H9 (cell line): ENCODE measurements at regions not wholly inside any gene's neighbourhood (a gene's known extent, or its start where the extent isn't known, plus 50 kb on each side); places are given as distances from the start of the nearest gene placed in this dataset.
"Not testable (repeated sequence)": the region's sequence is repeated elsewhere in the genome, so short reads cannot be mapped to it uniquely, and the experiment has no call there.

Source experiments
- DNase-seq: peaks from one replicate; pipeline ENCODE4 v3.0.0-alpha.2; 2017
- H2AFZ ChIP-seq: one replicate; pipeline ENCODE4 v1.6.1; 2013; ENCODE audit warnings: mild to moderate bottlenecking, low read length, control low read depth, moderate library complexity
- H2AK5ac ChIP-seq: 2 replicates; pipeline ENCODE4 v1.6.1; 2013; ENCODE audit warnings: low read length, control low read depth, mixed read lengths; ENCODE audit not compliant: insufficient read length
- H2BK120ac ChIP-seq: one replicate; pipeline ENCODE4 v1.6.1; 2013; ENCODE audit warnings: low read depth, mild to moderate bottlenecking, low read length, control low read depth, inconsistent platforms; ENCODE audit not compliant: poor library complexity, severe bottlenecking
- H2BK12ac ChIP-seq: 2 replicates; pipeline ENCODE4 v1.6.1; 2013; ENCODE audit warnings: low read length, control low read depth, mixed read lengths, low read depth; ENCODE audit not compliant: insufficient read length
- H2BK15ac ChIP-seq: 2 replicates; pipeline ENCODE4 v1.6.1; 2013; ENCODE audit warnings: low read depth, low read length, control low read depth
- H2BK20ac ChIP-seq: one replicate; pipeline ENCODE4 v1.6.1; 2013; ENCODE audit warnings: low read depth, mild to moderate bottlenecking, low read length, control low read depth, inconsistent platforms; ENCODE audit not compliant: poor library complexity, severe bottlenecking
- H2BK5ac ChIP-seq: 2 replicates; pipeline ENCODE4 v1.6.1; 2013; ENCODE audit warnings: low read length, control low read depth, mixed read lengths; ENCODE audit not compliant: insufficient read length
- H3K14ac ChIP-seq: 2 replicates; pipeline ENCODE4 v1.6.1; 2013; ENCODE audit warnings: low read length, control low read depth; ENCODE audit not compliant: insufficient read depth
- H3K18ac ChIP-seq: 2 replicates; pipeline ENCODE4 v1.6.1; 2013; ENCODE audit warnings: low read depth, mild to moderate bottlenecking, mixed read lengths, low read length, control low read depth; ENCODE audit not compliant: insufficient read length
- H3K23ac ChIP-seq: 2 replicates; pipeline ENCODE4 v1.6.1; 2013; ENCODE audit warnings: low read length, control low read depth, mixed read lengths, low read depth; ENCODE audit not compliant: insufficient read length
- H3K23me2 ChIP-seq: 2 replicates; pipeline ENCODE4 v1.6.1; 2013; ENCODE audit warnings: low read depth, mild to moderate bottlenecking, mixed read lengths, low read length, control low read depth; ENCODE audit not compliant: insufficient read length, poor library complexity, severe bottlenecking
- H3K27ac ChIP-seq: 2 replicates; pipeline ENCODE4 v1.5.1; 2013; ENCODE audit warnings: low read length, control low read depth, mixed read lengths, low read depth; ENCODE audit not compliant: insufficient read length
- H3K27me3 ChIP-seq: 2 replicates; pipeline ENCODE4 v1.6.1; 2013; ENCODE audit warnings: low read length, control low read depth, inconsistent platforms; ENCODE audit not compliant: insufficient read depth
- H3K4ac ChIP-seq: 2 replicates; pipeline ENCODE4 v1.6.1; 2013; ENCODE audit warnings: low read depth, mild to moderate bottlenecking, control low read depth, inconsistent platforms, low read length, moderate library complexity
- H3K4me1 ChIP-seq: 2 replicates; pipeline ENCODE4 v1.6.1; 2013; ENCODE audit warnings: low read length, control low read depth, inconsistent platforms; ENCODE audit not compliant: insufficient read depth
- H3K4me2 ChIP-seq: 2 replicates; pipeline ENCODE4 v1.6.1; 2013; ENCODE audit warnings: low read length, control low read depth, mixed read lengths; ENCODE audit not compliant: insufficient read length, insufficient read depth
- H3K56ac ChIP-seq: 2 replicates; pipeline ENCODE4 v1.6.1; 2013; ENCODE audit warnings: low read depth, mild to moderate bottlenecking, mixed read lengths, low read length, control low read depth; ENCODE audit not compliant: insufficient read length
- H3K79me1 ChIP-seq: 2 replicates; pipeline ENCODE4 v1.6.1; 2013; ENCODE audit warnings: low read depth, mild to moderate bottlenecking, moderate library complexity, low read length, control low read depth, inconsistent platforms; ENCODE audit not compliant: insufficient read depth, poor library complexity, severe bottlenecking
- H3K79me2 ChIP-seq: 2 replicates; pipeline ENCODE4 v1.6.1; 2013; ENCODE audit warnings: low read length, control low read depth, inconsistent platforms; ENCODE audit not compliant: insufficient read depth
- H3K9ac ChIP-seq: 2 replicates; pipeline ENCODE4 v1.6.1; 2013; ENCODE audit warnings: low read length, control low read depth, mixed read lengths; ENCODE audit not compliant: insufficient read length; ENCODE audit errors: extremely low read depth
- H3K9me3 ChIP-seq: one replicate; pipeline ENCODE4 v1.6.1; 2013; ENCODE audit warnings: low read depth, low read length, inconsistent platforms; ENCODE audit not compliant: control insufficient read depth
- H3T11ph ChIP-seq: one replicate; pipeline ENCODE4 v1.6.1; 2013; ENCODE audit warnings: mild to moderate bottlenecking, low read length, control low read depth, inconsistent platforms
- H4K20me1 ChIP-seq: one replicate; pipeline ENCODE4 v1.6.1; 2013; ENCODE audit not compliant: control insufficient read depth, insufficient read length, insufficient read depth
- H4K5ac ChIP-seq: 2 replicates; pipeline ENCODE4 v1.6.1; 2013; ENCODE audit warnings: low read depth, mild to moderate bottlenecking, mixed read lengths, low read length, control low read depth; ENCODE audit not compliant: insufficient read length
- H4K8ac ChIP-seq: replicated peaks from 2 replicates; pipeline ENCODE4 v1.6.1; 2013; ENCODE audit warnings: low read length, control low read depth, mixed read lengths, low read depth; ENCODE audit not compliant: insufficient read length
- H4K91ac ChIP-seq: 2 replicates; pipeline ENCODE4 v1.6.1; 2013; ENCODE audit warnings: low read depth, mild to moderate bottlenecking, moderate library complexity, mixed read lengths, low read length, control low read depth; ENCODE audit not compliant: insufficient read length
- H3K27ac Mint-ChIP-seq, 3 experiments: 2 replicates in 2 of 3; 3 replicates in 1 of 3; pipeline ENCODE4 v1.8.0; 2020 to 2021; ENCODE audit warnings: mixed read lengths in 3 of 3, mild to moderate bottlenecking in 1 of 3, moderate library complexity in 1 of 3
- H3K27me3 Mint-ChIP-seq: 2 replicates; pipeline ENCODE4 v1.8.0; 2021; ENCODE audit warnings: low read depth, mild to moderate bottlenecking, moderate library complexity, mixed read lengths
- H3K36me3 Mint-ChIP-seq, 3 experiments: 2 replicates in 2 of 3; 3 replicates in 1 of 3; pipeline ENCODE4 v1.8.0; 2020 to 2021; ENCODE audit warnings: low read depth in 3 of 3, mixed read lengths in 3 of 3; ENCODE audit not compliant: insufficient read depth in 1 of 3
- H3K4me1 Mint-ChIP-seq, 2 experiments: 2 replicates each; pipeline ENCODE4 v1.8.0; 2020; ENCODE audit warnings: mixed read lengths in 2 of 2
- H3K4me3 Mint-ChIP-seq, 2 experiments: 2 replicates in 1 of 2; 3 replicates in 1 of 2; pipeline ENCODE4 v1.8.0; 2020 to 2021; ENCODE audit warnings: mild to moderate bottlenecking in 2 of 2, mixed read lengths in 2 of 2, moderate library complexity in 1 of 2
- H3K9me3 Mint-ChIP-seq, 2 experiments: 2 replicates in 1 of 2; 3 replicates in 1 of 2; pipeline ENCODE4 v1.8.0; 2020; ENCODE audit warnings: mild to moderate bottlenecking in 2 of 2, mixed read lengths in 2 of 2, moderate library complexity in 1 of 2
- WGBS: extraction: QIAGEN DNeasy Blood & Tissue Kit; methylation state at CpG from one replicate; pipeline ENCODE4 v1.1.7; 2013; ENCODE audit warnings: missing lambda C conversion rate, low lambda C conversion rate, mixed read lengths; ENCODE audit not compliant: insufficient read length; ENCODE audit errors: extremely low coverage; 5-methylcytosine and 5-hydroxymethylcytosine counted together

DNA sequence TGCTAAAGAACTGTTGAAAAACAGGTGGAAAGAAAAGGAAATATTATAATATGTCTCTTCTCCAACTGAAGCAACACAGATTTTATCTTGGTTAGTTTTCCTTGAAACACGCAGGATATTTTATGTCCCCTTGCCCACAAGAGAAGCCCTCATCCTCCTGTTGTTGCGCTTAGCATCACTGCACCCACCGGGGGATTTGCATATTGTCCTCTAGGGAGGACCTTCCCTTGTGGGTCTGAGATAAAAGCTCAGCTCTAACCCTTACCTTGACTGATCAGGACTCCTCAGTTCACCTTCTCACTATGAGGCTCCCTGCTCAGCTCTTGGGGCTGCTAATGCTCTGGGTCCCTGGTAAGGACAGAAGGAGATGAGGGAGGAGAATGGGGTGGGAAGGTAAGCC, 1294.2 kb downstream of the RPIA start:
- H3K79me2 ChIP-seq, H4K91ac ChIP-seq, H3K4me3 Mint-ChIP-seq, H3K23me2 ChIP-seq, H2BK5ac ChIP-seq, H3K27ac ChIP-seq, H3K9ac ChIP-seq, H3K4me1 ChIP-seq, H3K4me1 Mint-ChIP-seq, H2BK120ac ChIP-seq, H2BK12ac ChIP-seq, H3K23ac ChIP-seq, H2BK20ac ChIP-seq, H2AK5ac ChIP-seq, H4K5ac ChIP-seq, H3K27me3 Mint-ChIP-seq, H3K79me1 ChIP-seq, H2BK15ac ChIP-seq, H3K4me2 ChIP-seq, H2AFZ ChIP-seq, H3K27ac Mint-ChIP-seq, H3K14ac ChIP-seq, H4K20me1 ChIP-seq, H3K36me3 Mint-ChIP-seq, H3K18ac ChIP-seq, H3T11ph ChIP-seq, DNase-seq, H3K9me3 ChIP-seq, H3K56ac ChIP-seq, H4K8ac ChIP-seq, H3K4ac ChIP-seq, H3K27me3 ChIP-seq: not testable (repeated sequence)
- WGBS = no CpG with 5 or more reads among the region's 3 CpGs
- H3K9me3 Mint-ChIP-seq = peaks cover 60 to 65% of the 10 kb centered on the region in 2 experiments

GRCh38 chr2:89986532-89986931, 1295.1 kb downstream of the RPIA start:
- not testable (repeated sequence) for H4K5ac ChIP-seq, H3K27ac ChIP-seq, H2BK120ac ChIP-seq, H2BK5ac ChIP-seq, H3K4me2 ChIP-seq, H2BK12ac ChIP-seq, H4K8ac ChIP-seq, H3K27me3 ChIP-seq, H2AFZ ChIP-seq, H3K9ac ChIP-seq, H3K27me3 Mint-ChIP-seq, H3K79me1 ChIP-seq, H3K27ac Mint-ChIP-seq, H3K4me1 Mint-ChIP-seq, H4K20me1 ChIP-seq, H2BK20ac ChIP-seq, H2BK15ac ChIP-seq, H3T11ph ChIP-seq, H3K4ac ChIP-seq, H3K56ac ChIP-seq, H3K14ac ChIP-seq, H3K4me3 Mint-ChIP-seq, H3K18ac ChIP-seq, H3K23me2 ChIP-seq, H3K79me2 ChIP-seq, H4K91ac ChIP-seq, H2AK5ac ChIP-seq, H3K9me3 ChIP-seq, H3K4me1 ChIP-seq, DNase-seq, H3K23ac ChIP-seq
- Mint-ChIP-seq H3K36me3 (peaks cover 0 to 12% (median 0%) of the 10 kb centered on the region in 3 experiments; a peak in 3 of 7 replicates), H3K9me3 (peaks cover 62 to 67% of the 10 kb centered on the region in 2 experiments)
- no CpG with 5 or more reads among the region's 4 CpGs for WGBS
